GM12873 (cell line): ENCODE measurements at regions not wholly inside any gene's neighbourhood (a gene's known extent, or its start where the extent isn't known, plus 50 kb on each side); places are given as distances from the start of the nearest gene placed in this dataset.

Experiments
- TF ChIP-seq, protein P1 (sequence below): IDR thresholded peaks from 2 replicates; pipeline ENCODE4 v1.5.1; 2012; ENCODE audit warnings: low read depth, mild to moderate bottlenecking, moderate library complexity, low read length, control low read depth; ENCODE audit not compliant: insufficient read depth; ENCODE audit errors: missing control alignments

DNA sequence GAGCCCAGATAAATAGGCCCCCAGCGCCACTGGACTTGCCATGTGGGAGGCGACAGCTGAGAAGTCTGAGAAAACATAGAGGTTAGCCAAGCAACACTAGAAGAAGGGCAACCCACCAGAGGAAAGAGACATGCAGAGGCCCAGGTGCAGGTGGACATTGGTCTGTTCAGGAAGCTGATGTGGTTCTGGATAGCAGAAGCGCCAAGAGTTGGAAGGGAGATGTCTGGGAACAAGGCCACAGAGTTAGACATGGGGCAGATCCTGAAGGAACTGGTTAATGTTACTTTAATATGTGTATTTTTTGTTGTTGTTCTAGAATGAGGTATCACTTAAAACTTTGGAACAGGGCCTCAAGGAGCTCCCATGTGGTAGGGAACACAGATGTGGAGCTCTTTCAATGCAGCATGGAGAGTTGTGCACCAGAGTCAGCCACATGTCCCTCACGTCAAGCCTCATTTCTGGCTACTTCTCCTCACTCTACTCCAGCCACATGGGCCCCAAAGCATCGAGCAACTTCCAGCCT lies 62.2 kb upstream of the PKDCC start:
- TF ChIP-seq, protein P1, sequence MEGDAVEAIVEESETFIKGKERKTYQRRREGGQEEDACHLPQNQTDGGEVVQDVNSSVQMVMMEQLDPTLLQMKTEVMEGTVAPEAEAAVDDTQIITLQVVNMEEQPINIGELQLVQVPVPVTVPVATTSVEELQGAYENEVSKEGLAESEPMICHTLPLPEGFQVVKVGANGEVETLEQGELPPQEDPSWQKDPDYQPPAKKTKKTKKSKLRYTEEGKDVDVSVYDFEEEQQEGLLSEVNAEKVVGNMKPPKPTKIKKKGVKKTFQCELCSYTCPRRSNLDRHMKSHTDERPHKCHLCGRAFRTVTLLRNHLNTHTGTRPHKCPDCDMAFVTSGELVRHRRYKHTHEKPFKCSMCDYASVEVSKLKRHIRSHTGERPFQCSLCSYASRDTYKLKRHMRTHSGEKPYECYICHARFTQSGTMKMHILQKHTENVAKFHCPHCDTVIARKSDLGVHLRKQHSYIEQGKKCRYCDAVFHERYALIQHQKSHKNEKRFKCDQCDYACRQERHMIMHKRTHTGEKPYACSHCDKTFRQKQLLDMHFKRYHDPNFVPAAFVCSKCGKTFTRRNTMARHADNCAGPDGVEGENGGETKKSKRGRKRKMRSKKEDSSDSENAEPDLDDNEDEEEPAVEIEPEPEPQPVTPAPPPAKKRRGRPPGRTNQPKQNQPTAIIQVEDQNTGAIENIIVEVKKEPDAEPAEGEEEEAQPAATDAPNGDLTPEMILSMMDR: no peak

DNA sequence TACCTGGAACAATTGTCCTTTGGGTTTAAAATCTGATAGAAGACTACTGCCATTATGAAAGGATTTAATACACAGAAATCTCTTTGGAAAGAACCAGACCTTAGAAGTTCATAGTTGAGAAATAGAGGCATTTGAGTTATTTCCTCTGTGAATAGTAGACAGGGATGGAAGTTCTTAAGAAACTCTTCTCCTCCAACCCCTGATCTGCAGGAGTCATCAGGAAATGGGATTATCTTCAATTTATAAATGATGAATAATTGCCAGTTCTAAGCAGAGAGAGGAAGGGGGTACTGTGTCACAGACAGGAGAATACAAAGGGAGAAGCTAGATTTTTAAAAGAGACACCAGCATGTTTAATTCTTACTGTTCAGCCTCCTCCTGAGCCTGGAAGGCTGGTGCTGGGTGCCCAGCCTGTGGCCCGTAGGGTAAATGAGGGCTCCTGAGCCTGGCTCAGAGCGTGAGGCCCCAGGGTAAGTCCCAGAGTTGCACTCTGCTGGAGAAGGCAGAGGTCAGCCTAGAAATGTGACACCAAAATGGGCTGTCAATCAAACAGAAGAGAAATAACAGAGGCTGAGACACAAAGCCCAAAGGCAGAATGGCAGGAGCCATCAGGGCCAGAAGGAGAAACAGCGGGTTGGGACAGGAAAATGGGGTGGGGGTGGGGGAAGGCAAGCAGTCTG lies 58.2 kb upstream of the PKDCC start:
- TF ChIP-seq, protein P1: no peak

DNA sequence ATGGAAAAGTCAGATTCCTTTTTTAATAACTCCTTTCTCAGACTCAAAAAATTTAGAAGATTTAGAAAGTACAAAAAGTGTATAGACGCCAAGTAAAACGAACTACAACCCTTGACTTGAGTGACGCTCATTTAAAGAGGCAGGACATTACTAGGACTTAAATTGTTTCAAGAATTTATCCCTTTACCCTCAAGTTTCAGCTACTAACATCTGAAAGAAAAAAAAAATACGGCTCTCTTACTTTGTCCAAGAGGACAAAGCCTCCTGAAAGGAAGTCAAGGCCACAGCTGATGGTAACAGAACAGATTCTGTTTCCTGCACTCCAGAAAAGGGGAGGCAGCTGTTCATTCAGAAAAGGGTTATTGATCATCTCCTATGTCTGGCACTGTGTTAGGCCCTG lies 57.6 kb upstream of the PKDCC start:
- TF ChIP-seq, protein P1: no peak

DNA sequence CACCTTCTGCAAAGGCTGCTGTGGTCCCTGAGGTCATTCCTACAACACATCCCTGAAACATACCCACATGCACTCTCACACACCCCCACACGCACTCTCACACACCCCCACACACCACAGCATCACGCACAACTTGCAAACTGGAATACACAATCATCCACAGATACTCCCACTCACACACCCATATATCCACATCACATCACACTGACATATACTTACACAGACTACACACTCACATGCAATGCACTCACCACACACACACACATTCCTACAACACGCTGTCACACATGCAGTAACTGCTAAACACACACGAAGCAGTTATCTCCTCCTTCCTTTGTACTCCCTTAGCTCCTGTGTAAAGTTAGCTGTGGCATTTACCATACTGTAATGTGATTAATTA lies 57.1 kb upstream of the PKDCC start:
- TF ChIP-seq, protein P1: no peak

DNA sequence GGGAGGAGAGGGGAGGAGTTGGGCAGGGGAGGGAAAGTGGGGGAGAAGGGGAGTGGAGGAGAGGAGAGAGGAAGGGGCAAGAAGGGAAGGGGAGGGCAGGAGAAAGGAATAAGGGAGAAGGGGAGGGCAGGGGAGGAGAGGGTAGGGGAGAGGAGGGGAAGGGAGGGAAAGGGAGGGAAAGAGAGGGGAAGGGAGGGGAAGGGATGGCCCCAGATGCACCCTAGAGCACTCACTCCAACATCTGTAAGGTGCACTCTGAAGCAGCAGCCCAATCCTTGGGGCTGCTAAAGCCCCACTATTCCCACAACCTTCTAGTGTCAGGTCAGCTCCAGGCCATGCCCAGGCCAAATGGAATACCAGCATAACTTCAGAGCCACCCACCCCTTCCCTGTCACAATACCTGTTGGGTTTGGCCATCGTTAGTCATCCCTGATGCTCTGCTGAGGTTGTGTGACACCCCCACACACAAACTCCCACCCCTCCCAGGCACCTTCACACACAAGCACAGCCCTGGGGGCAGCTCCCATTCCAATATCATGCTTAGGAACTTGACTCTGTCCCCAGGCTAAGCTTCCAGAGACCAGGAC lies 55.7 kb upstream of the PKDCC start:
- TF ChIP-seq, protein P1: no peak

DNA sequence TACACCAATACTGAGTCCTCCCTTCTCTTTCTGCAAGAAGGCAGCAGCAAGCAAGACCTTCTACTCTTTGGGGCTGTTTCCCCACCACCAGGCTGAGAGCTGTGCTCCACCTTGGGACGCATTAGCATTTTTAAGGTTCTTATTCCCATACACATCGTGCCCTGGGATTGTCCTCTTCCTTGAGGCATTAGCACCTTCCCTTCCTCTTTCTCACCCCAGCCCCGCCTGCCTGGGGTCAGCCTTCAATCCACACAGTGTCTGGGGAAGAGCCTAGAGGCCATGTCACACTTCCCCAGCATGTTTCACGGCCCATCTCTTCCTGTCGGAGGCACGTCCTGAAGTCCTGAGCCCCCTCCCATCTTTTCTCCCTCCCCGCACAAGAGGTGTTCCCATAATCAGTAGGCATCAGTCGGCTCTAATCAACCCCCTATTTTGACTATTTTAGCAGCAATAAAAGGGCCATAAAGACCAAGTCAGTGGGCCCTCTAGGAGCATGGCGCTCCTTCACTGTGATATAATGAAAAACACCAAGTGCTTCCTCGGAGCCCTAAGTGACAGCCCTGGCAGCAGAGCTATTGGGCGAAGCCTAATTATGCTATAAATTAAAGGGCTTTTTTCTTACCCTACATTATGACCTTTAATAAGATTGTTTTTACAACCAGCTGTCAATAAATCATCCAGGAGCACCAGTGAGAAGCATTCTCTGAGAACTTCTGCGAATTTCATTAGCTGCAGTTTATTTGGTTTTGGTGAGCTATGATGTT lies 55.0 kb upstream of the PKDCC start:
- TF ChIP-seq, protein P1: no peak

DNA sequence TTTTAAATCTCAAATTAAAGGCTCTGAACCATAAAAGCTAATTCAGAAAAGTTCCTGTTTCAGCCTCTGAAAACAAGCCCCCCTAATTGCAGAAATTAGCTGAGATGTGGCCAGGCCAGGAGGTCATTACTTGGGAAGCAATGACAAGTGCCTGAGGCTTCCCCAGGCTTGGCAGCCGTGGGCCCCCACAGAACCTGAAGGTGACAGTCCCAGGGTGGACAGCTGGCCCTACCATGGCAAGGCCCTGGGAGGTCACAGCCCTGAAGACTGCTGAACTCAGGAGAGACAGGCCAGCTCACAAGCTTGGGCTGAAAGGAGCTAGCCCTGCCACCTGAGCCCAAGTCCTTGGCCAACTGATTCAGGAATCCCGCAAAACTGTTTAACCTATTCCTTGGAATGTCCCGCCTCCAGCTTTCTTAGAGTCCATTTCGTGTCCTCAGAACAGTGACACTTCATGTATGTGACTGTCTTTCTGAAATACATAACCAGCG lies 54.3 kb upstream of the PKDCC start:
- TF ChIP-seq, protein P1: no peak
